ENCODE measurements at regions not wholly inside any gene's neighbourhood (a gene's known extent, or its start where the extent isn't known, plus 50 kb on each side); places are given as distances from the start of the nearest gene placed in this dataset.

DNA sequence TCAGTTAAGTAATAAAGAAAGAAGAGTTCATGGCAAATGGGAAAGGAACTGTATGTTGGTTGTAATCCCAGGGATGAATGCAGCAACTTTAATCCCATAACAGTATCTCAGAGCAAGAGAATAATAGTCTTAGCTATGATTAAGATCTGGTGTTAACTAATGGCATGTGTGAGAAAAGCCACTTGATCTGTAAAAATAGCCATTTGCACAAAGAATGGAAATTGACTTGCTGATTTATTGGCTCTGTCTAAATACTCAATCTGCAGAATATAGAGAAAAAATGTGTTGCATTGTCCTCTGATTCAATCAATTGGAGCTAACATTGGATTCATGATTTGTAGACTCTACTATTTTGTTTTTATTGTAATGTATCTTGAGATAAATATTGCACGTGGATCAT, 987.0 kb downstream of the NSUN3 start:
- TF ChIP-seq, protein P1, sequence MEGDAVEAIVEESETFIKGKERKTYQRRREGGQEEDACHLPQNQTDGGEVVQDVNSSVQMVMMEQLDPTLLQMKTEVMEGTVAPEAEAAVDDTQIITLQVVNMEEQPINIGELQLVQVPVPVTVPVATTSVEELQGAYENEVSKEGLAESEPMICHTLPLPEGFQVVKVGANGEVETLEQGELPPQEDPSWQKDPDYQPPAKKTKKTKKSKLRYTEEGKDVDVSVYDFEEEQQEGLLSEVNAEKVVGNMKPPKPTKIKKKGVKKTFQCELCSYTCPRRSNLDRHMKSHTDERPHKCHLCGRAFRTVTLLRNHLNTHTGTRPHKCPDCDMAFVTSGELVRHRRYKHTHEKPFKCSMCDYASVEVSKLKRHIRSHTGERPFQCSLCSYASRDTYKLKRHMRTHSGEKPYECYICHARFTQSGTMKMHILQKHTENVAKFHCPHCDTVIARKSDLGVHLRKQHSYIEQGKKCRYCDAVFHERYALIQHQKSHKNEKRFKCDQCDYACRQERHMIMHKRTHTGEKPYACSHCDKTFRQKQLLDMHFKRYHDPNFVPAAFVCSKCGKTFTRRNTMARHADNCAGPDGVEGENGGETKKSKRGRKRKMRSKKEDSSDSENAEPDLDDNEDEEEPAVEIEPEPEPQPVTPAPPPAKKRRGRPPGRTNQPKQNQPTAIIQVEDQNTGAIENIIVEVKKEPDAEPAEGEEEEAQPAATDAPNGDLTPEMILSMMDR (IDR thresholded peaks at IDR 0.05; ENCODE audit: low read depth, low read length, poor library complexity, severe bottlenecking), result no peak
- TF ChIP-seq EZH2phosphoT487 (IDR thresholded peaks at IDR 0.05; ENCODE audit: borderline replicate concordance, low read length), result no peak
- Histone ChIP-seq H3K36me3 (ENCODE audit: control insufficient read depth, low read length) (no peaks in the 10 kb centered on the region), H3K4me2 (ENCODE audit: low read length) (no peak overlapping the region), H4K20me1 (ENCODE audit: control insufficient read depth, insufficient read depth, low read depth, low read length) (no peaks in the 10 kb centered on the region), H3K4me3 (ENCODE audit: low read length) (no peak overlapping the region), H3K79me2 (ENCODE audit: control insufficient read depth, low read length) (no peaks in the 10 kb centered on the region), H3K4me1 (ENCODE audit: control insufficient read depth, low read length) (no peaks in the 10 kb centered on the region), H3K27ac (ENCODE audit: low read depth, low read length) (no peak overlapping the region), H3K9me2 (replicated peaks; ENCODE audit: control insufficient read depth, low read length) (no peaks in the 10 kb centered on the region), H3F3A (ENCODE audit: control insufficient read depth, insufficient read depth) (no peaks in the 10 kb centered on the region), H3K27me3 (ENCODE audit: control insufficient read depth, low read length) (no peaks in the 10 kb centered on the region), H3K9me3 (ENCODE audit: control insufficient read depth, insufficient read depth, low read length) (no peaks in the 10 kb centered on the region; the same call in 1 of the 2 replicates)

DNA sequence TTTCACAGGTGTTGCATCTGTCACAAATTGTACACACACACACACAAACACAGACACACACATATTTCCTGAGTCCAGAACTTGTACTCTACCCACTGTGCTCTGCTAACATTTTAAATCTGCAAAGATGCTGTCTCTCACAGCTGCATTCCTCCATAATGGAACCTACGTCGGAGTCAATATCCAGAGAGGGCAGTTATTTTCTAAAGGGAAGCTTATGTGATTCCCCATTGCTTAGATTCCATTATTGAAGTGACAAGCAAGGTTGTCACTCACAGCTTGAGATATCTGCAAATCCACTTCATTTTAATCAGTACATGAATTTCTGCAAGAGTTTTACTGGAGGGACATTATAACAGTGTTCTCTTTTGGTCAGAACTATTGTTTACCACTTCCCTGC, 992.4 kb downstream of the NSUN3 start:
- Histone ChIP-seq H3K9me2 (replicated peaks; ENCODE audit: control insufficient read depth, low read length) (no peaks in the 10 kb centered on the region), H3K9me3 (ENCODE audit: control insufficient read depth, insufficient read depth, low read length) (no peaks in the 10 kb centered on the region; the same call in 1 of the 2 replicates), H3K4me2 (ENCODE audit: low read length) (no peak overlapping the region), H3K27ac (ENCODE audit: low read depth, low read length) (no peak overlapping the region), H4K20me1 (ENCODE audit: control insufficient read depth, insufficient read depth, low read depth, low read length) (no peaks in the 10 kb centered on the region), H3F3A (ENCODE audit: control insufficient read depth, insufficient read depth) (no peaks in the 10 kb centered on the region), H3K79me2 (ENCODE audit: control insufficient read depth, low read length) (no peaks in the 10 kb centered on the region), H3K4me1 (ENCODE audit: control insufficient read depth, low read length) (no peaks in the 10 kb centered on the region), H3K27me3 (ENCODE audit: control insufficient read depth, low read length) (no peaks in the 10 kb centered on the region), H3K4me3 (ENCODE audit: low read length) (no peak overlapping the region), H3K36me3 (ENCODE audit: control insufficient read depth, low read length) (no peaks in the 10 kb centered on the region)
- TF ChIP-seq, protein P1 (IDR thresholded peaks at IDR 0.05; ENCODE audit: low read depth, low read length, poor library complexity, severe bottlenecking), result no peak
- TF ChIP-seq EZH2phosphoT487 (IDR thresholded peaks at IDR 0.05; ENCODE audit: borderline replicate concordance, low read length), result no peak

DNA sequence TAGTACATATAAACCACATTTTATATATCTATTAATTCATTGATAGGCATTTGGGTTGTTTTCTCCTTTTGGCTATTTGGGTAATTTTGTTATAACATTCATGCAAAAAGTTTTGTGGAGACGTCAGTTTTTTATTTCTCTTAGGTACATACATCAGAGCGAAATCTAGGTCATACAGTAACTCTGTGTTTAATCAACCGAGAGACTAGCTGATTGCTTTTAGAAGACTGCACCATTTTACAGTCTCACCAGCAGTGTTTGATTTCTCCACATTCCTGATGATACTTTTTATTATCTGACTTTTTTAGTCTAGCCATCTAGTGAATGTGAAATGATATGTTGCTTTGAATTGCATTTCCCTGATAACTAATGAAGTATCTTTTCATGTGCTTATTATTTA, 1019.3 kb downstream of the NSUN3 start:
- H3K9me2 ChIP-seq (replicated peaks; ENCODE audit: control insufficient read depth, low read length), result no peaks in the 10 kb centered on the region; the same call in 1 of the 2 replicates

More for the DNA sequence above, 1019.3 kb downstream of the NSUN3 start:
- Histone ChIP-seq H3K9me3 (ENCODE audit: control insufficient read depth, insufficient read depth, low read length) (no peaks in the 10 kb centered on the region), H3K4me3 (ENCODE audit: low read length) (no peak overlapping the region), H4K20me1 (ENCODE audit: control insufficient read depth, insufficient read depth, low read depth, low read length) (no peaks in the 10 kb centered on the region), H3K4me2 (ENCODE audit: low read length) (no peak overlapping the region), H3F3A (ENCODE audit: control insufficient read depth, insufficient read depth) (no peaks in the 10 kb centered on the region), H3K4me1 (ENCODE audit: control insufficient read depth, low read length) (no peaks in the 10 kb centered on the region), H3K27me3 (ENCODE audit: control insufficient read depth, low read length) (no peaks in the 10 kb centered on the region), H3K27ac (ENCODE audit: low read depth, low read length) (no peak overlapping the region), H3K79me2 (ENCODE audit: control insufficient read depth, low read length) (no peaks in the 10 kb centered on the region), H3K36me3 (ENCODE audit: control insufficient read depth, low read length) (no peaks in the 10 kb centered on the region)
- no peak for TF ChIP-seq EZH2phosphoT487 (IDR thresholded peaks at IDR 0.05; ENCODE audit: borderline replicate concordance, low read length)
- TF ChIP-seq, protein P1 (IDR thresholded peaks at IDR 0.05; ENCODE audit: low read depth, low read length, poor library complexity, severe bottlenecking), result no peak

Measured in DOHH2 (cell line).